Ovary (tissue), 7 donors: ENCODE measurements at regions not wholly inside any gene's neighbourhood (a gene's known extent, or its start where the extent isn't known, plus 50 kb on each side); places are given as distances from the start of the nearest gene placed in this dataset.
"Not testable (repeated sequence)": the region's sequence is repeated elsewhere in the genome, so short reads cannot be mapped to it uniquely, and the experiment has no call there.

Experiments
- DNase-seq, 5 donors: peaks; one replicate each; pipeline ENCODE4 v3.0.0-alpha.2; 2019 to 2020
- H3K27ac ChIP-seq, 2 donors: fragments of 200-600 bp; one replicate each; pipeline versions ENCODE4 v1.5.1 to v1.8.0; 2019 to 2022
- H3K27me3 ChIP-seq: fragments of 200-600 bp; one replicate; pipeline ENCODE4 v1.8.0; 2022
- H3K36me3 ChIP-seq: fragments of 200-600 bp; sonication (generic); one replicate; pipeline ENCODE4 v1.5.1; 2019
- H3K4me1 ChIP-seq: one replicate; pipeline ENCODE4 v1.8.1; 2013; ENCODE audit warnings: mild to moderate bottlenecking, moderate library complexity; ENCODE audit not compliant: insufficient read depth
- H3K4me3 ChIP-seq: fragments of 200-600 bp; sonication (generic); one replicate; pipeline ENCODE4 v1.5.1; 2017
- H3K9me3 ChIP-seq, 2 donors: fragments of 200-600 bp in 1 of 2; sonication (generic) in 1 of 2; one replicate each; pipeline versions ENCODE4 v1.5.1 to v1.8.1; 2013 to 2019; ENCODE audit warnings: mild to moderate bottlenecking in 1 of 2, moderate library complexity in 1 of 2
- CTCF ChIP-seq, 3 donors: fragments of 450-650 bp in 2 of 3; fragments of 200-600 bp in 1 of 3; IDR thresholded peaks; one replicate each; pipeline versions ENCODE4 v1.5.1 to v1.8.0; 2016 to 2022; ENCODE audit warnings: antibody characterized with exemption in 3 of 3, mild to moderate bottlenecking in 1 of 3
- EP300 ChIP-seq: sonication (generic); formaldehyde crosslinking; IDR thresholded peaks from one replicate; pipeline ENCODE4 v1.6.1; 2017; ENCODE audit warnings: antibody characterized with exemption
- POLR2A ChIP-seq: fragments of 450-650 bp; IDR thresholded peaks from one replicate; pipeline ENCODE4 v1.6.1; 2017; ENCODE audit warnings: antibody characterized with exemption, mild to moderate bottlenecking, moderate library complexity
- WGBS, 3 donors: extraction: QIAGEN DNeasy Blood & Tissue Kit in 1 of 3; methylation state at CpG; one replicate each; pipeline versions ENCODE4 v1.1.5 to v1.1.7; 2013 to 2017; 5-methylcytosine and 5-hydroxymethylcytosine counted together
- intact Hi-C, 4 donors: fragments of 100-400 bp; cut with DNase I; formaldehyde crosslinking; loops; one replicate each; pipeline versions ENCODE4 v1.11.0 to v1.15.1; 2022 to 2023
- donor health status: DM: no; HTN: no; CAD: no; lungs with moderate emphysema.
- donor health status: DM: no; HTN: no; CAD: no.
- donor health status: Bipolar disorder and iron deficiency.
- donor health status: DM: no; HTN: no; CAD: no.
- donor health status: DM: yes; HTN: yes; CAD: no.

- no peak for TF ChIP-seq CTCF (IDR thresholded peaks at IDR 0.05)
- no peak for TF ChIP-seq POLR2A
- no peak for TF ChIP-seq EP300
- intact Hi-C loops = no loop called here
- no peaks in the 10 kb centered on the region for H3K9me3 ChIP-seq
- H3K4me3 ChIP-seq = no peak overlapping the region
- no peaks in the 10 kb centered on the region for H3K4me1 ChIP-seq
- H3K27ac ChIP-seq = no peak overlapping the region
- no peaks in the 10 kb centered on the region for H3K27me3 ChIP-seq
- no peaks in the 10 kb centered on the region for H3K36me3 ChIP-seq
- 83 to 90% (median 86%) methylated on average over 7 of the region's 7 CpGs for WGBS, 3 donors
- DNase-seq = no peak
These were observed 74.6 kb upstream of the SLC22A23 start for GRCh38 chr6:3531481-3531880.

GRCh38 chr6:3530515-3530914 lies 73.7 kb upstream of the SLC22A23 start:
- Histone ChIP-seq H3K27ac (no peak overlapping the region), H3K27me3 (no peaks in the 10 kb centered on the region), H3K4me1 (no peaks in the 10 kb centered on the region), H3K9me3 (no peaks in the 10 kb centered on the region), H3K36me3 (no peaks in the 10 kb centered on the region), H3K4me3 (no peak overlapping the region)
- intact Hi-C loops = no loop called here
- 85 to 94% (median 86%) methylated on average over 10 of the region's 10 CpGs for WGBS, 3 donors
- TF ChIP-seq EP300 (no peak), POLR2A (no peak), CTCF (IDR thresholded peaks at IDR 0.05) (no peak)
- no peak for DNase-seq

DNA sequence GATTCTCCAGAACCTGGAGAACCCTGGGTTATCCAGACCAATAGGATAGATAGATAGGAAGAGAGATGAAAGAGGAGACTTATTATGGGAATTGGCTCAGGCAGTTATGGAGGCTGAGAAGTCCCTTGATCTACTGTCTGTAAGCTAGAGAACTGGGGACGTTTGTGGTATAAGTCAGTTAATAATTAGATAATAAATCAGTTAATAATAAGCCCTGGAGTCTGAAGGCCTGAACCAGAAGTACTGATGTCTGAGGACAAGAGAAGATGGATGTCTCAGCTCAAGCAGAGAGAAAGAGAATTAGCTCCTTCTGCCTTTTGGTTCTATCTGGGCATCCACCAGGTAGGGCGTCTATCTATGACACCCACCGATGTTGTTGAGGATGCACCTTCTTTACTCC lies 72.9 kb upstream of the SLC22A23 start:
- Histone ChIP-seq H3K4me1 (no peaks in the 10 kb centered on the region), H3K36me3 (no peaks in the 10 kb centered on the region), H3K9me3 (no peaks in the 10 kb centered on the region), H3K27me3 (no peaks in the 10 kb centered on the region), H3K4me3 (no peak overlapping the region), H3K27ac (no peak overlapping the region)
- no peak for DNase-seq
- intact Hi-C loops = no loop called here
- no peak for TF ChIP-seq POLR2A
- no peak for TF ChIP-seq EP300
- no peak for TF ChIP-seq CTCF (IDR thresholded peaks at IDR 0.05)
- WGBS, 3 donors = 84 to 91% (median 85%) methylated on average over 3 of the region's 3 CpGs

- 90 to 93% (median 92%) methylated on average over 7 of the region's 7 CpGs for WGBS, 3 donors
- intact Hi-C loops = no loop called here
- DNase-seq = no peak
These were observed 72.4 kb upstream of the SLC22A23 start for GRCh38 chr6:3529232-3529631.

DNA sequence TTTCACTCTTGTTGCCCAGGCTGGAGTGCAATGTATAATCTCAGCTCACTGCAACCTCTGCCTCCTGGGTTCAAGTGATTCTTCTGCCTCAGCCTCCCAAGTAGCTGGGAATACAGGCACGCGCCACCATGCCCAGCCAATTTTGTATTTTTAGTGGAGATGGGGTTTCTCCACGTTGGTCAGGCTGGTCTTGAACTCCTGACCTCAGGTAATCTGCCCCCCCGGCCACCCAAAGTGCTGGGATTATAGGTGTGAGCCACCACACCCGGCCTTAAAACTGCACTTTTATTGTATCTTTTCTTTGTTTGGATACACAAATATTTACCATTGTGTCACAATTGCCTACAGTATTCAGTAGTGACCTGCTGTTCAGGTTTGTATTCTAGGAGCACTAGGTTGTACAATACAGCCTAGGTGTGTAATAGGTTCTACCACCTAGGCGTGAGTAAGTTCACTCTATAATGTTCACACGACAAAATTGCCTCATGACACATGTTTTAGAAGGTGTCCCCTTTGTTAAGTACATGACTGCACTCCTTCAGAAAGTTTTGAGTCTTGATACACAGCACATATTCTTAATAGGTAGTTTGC lies 71.3 kb upstream of the SLC22A23 start:
- H3K36me3 ChIP-seq, intact Hi-C loops, H3K4me3 ChIP-seq, H3K4me1 ChIP-seq, H3K27me3 ChIP-seq, DNase-seq, H3K9me3 ChIP-seq, H3K27ac ChIP-seq: not testable (repeated sequence)
- 86 to 90% (median 90%) methylated on average over 7 of the region's 7 CpGs for WGBS, 3 donors

More at GRCh38 chr6:3529232-3529631, 72.4 kb upstream of the SLC22A23 start:
- H3K27ac ChIP-seq = no peak overlapping the region
- no peaks in the 10 kb centered on the region for H3K27me3 ChIP-seq
- no peaks in the 10 kb centered on the region for H3K4me1 ChIP-seq
- no peak for TF ChIP-seq EP300
- H3K4me3 ChIP-seq = no peak overlapping the region
- H3K36me3 ChIP-seq = no peaks in the 10 kb centered on the region
- H3K9me3 ChIP-seq = no peaks in the 10 kb centered on the region
